ENCODE measurements at regions not wholly inside any gene's neighbourhood (a gene's known extent, or its start where the extent isn't known, plus 50 kb on each side); places are given as distances from the start of the nearest gene placed in this dataset.

DNA sequence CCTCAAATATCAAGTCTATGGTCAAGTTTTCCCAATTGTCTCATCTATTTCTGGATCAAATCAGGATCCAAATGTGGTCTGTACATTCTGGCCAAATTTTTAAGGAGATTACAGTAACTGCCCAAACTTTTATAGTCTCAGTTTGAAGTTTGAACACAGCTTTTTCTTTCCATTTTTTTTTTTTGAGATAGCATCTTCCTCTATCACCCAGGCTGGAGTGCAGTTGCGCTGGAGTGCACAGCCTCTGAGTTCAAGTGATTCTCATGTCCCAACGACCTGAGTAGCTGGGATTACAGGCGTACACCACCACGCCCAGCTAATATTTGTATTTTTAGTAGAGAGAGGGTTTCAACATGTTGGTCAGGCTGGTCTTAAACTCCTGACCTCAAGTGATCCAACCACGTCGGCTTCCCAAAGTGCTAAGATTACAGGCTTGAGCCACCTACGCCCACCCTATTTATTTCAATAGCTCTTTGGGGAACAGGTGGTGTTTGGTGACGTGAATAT lies 84.9 kb upstream of the CARMIL1 start:
- H3K36me3 ChIP-seq (ENCODE audit: insufficient read depth in 1 of 2, low read depth in 1 of 2): no peaks in the 10 kb centered on the region
- peak overlapping the region; percentile 37 for H3K27ac ChIP-seq
- DNase-seq: no peak
- H3K4me1 ChIP-seq: no peaks in the 10 kb centered on the region
- no peak overlapping the region for H3K4me3 ChIP-seq
- intact Hi-C loops (cut with DNase I): no loop called here
- H3K9me3 ChIP-seq: no peaks in the 10 kb centered on the region
- WGBS, 3 donors: 48 to 64% (median 54%) methylated on average over 8 of the region's 8 CpGs
- ATAC-seq: no peak
- no peak for TF ChIP-seq CTCF (IDR thresholded peaks at IDR 0.05)
- no peaks in the 10 kb centered on the region for H3K27me3 ChIP-seq (ENCODE audit: insufficient read depth in 3 of 3, low read length in 2 of 3)

DNA sequence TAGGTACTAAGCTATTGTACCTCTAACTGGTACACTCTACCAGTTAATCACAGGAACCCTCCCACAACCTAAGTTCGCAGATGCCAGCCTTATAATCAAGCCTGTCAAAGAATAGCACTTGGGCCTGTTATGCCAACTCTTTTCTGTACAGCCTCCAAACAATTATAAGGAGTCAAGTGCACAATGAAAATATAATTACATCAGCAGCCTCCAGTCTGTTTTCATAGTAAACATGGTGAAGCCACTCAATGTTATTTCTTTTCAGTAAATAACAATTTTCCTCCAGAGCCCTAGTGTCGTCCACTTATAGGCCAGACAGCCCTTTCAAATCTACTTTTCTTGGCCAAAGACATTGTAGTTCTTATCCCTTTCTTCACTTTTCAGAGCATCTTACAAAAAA lies 82.7 kb upstream of the CARMIL1 start:
- TF ChIP-seq CTCF (IDR thresholded peaks at IDR 0.05): no peak
- no peak for DNase-seq
- Histone ChIP-seq H3K4me1 (no peaks in the 10 kb centered on the region), H3K36me3 (ENCODE audit: insufficient read depth in 1 of 2, low read depth in 1 of 2) (no peaks in the 10 kb centered on the region), H3K4me3 (no peak overlapping the region), H3K27ac (no peak overlapping the region), H3K27me3 (ENCODE audit: insufficient read depth in 3 of 3, low read length in 2 of 3) (no peaks in the 10 kb centered on the region), H3K9me3 (no peaks in the 10 kb centered on the region)
- WGBS, 3 donors: 57 to 77% (median 58%) methylated on average over 2 of the region's 2 CpGs
- no peak for ATAC-seq
- intact Hi-C loops (cut with DNase I): no loop called here

GRCh38 chr6:25197111-25197510 lies 82.1 kb upstream of the CARMIL1 start:
- intact Hi-C loops (cut with DNase I): no loop called here
- H3K4me1 ChIP-seq: no peaks in the 10 kb centered on the region
- ATAC-seq: no peak

GRCh38 chr6:25199544-25199943 lies 79.6 kb upstream of the CARMIL1 start:
- Histone ChIP-seq H3K4me1 (no peaks in the 10 kb centered on the region), H3K27ac (no peak overlapping the region), H3K27me3 (ENCODE audit: insufficient read depth in 3 of 3, low read length in 2 of 3) (no peaks in the 10 kb centered on the region), H3K9me3 (no peaks in the 10 kb centered on the region), H3K36me3 (ENCODE audit: insufficient read depth in 1 of 2, low read depth in 1 of 2) (no peaks in the 10 kb centered on the region), H3K4me3 (no peak overlapping the region)
- no peak for TF ChIP-seq CTCF (IDR thresholded peaks at IDR 0.05)
- WGBS, 3 donors: 94 to 96% (median 95%) methylated on average over 2 of the region's 2 CpGs
- intact Hi-C loops (cut with DNase I): no loop called here
- ATAC-seq: no peak
- DNase-seq: no peak

More at GRCh38 chr6:25197111-25197510, 82.1 kb upstream of the CARMIL1 start:
- Histone ChIP-seq H3K27me3 (ENCODE audit: insufficient read depth in 3 of 3, low read length in 2 of 3) (no peaks in the 10 kb centered on the region), H3K9me3 (no peaks in the 10 kb centered on the region), H3K27ac (no peak overlapping the region), H3K4me3 (no peak overlapping the region), H3K36me3 (ENCODE audit: insufficient read depth in 1 of 2, low read depth in 1 of 2) (no peaks in the 10 kb centered on the region)
- no peak for DNase-seq
- no peak for TF ChIP-seq CTCF (IDR thresholded peaks at IDR 0.05)
- 90 to 94% (median 92%) methylated on average over 3 of the region's 3 CpGs for WGBS, 3 donors

DNA sequence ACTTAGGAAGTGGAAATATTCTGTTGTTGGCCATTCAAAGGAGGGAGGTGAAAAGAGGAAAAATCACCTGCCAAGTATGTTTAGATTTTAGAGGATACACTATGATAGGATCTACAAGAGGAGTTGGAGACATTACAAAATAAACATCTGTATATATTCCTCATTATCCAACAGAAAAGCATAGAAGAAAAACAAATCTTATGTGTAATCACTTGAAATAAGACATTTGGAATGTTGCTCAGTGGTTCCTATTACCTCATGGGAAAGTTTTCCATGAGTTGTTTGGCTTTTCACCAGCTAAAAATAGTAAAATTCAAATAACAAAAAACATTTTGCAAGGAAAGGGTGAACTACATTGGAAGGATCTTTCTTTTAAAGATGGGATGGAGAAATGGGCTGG lies 76.7 kb upstream of the CARMIL1 start:
- no peak for DNase-seq
- no peak for ATAC-seq
- H3K27me3 ChIP-seq (ENCODE audit: insufficient read depth in 3 of 3, low read length in 2 of 3): no peaks in the 10 kb centered on the region
- no peak for TF ChIP-seq CTCF (IDR thresholded peaks at IDR 0.05)
- no peaks in the 10 kb centered on the region for H3K4me1 ChIP-seq
- no peaks in the 10 kb centered on the region for H3K36me3 ChIP-seq (ENCODE audit: insufficient read depth in 1 of 2, low read depth in 1 of 2)
- H3K27ac ChIP-seq: no peak overlapping the region
- intact Hi-C loops (cut with DNase I): no loop called here
- H3K4me3 ChIP-seq: no peak overlapping the region
- H3K9me3 ChIP-seq: peaks cover 14% of the 10 kb centered on the region
